ENCODE measurements at regions not wholly inside any gene's neighbourhood (a gene's known extent, or its start where the extent isn't known, plus 50 kb on each side); places are given as distances from the start of the nearest gene placed in this dataset.

GRCh38 chr3:154011036-154011435, 110.2 kb upstream of the ARHGEF26 start:
- Histone ChIP-seq H3K4me1 (ENCODE audit: control insufficient read depth in 5 of 5, insufficient read depth in 5 of 5, low read length in 5 of 5) (no peaks in the 10 kb centered on the region), H3K9me3 (ENCODE audit: control insufficient read depth in 4 of 4, insufficient read depth in 3 of 4, low read length in 3 of 4) (no peaks in the 10 kb centered on the region), H3K27ac (ENCODE audit: low read depth in 1 of 2, low read length in 1 of 2) (no peak overlapping the region), H3K4me3 (no peak overlapping the region), H3K27me3 (ENCODE audit: control insufficient read depth in 3 of 3, insufficient read depth in 3 of 3, low read length in 2 of 3) (no peaks in the 10 kb centered on the region), H3K36me3 (ENCODE audit: control insufficient read depth in 4 of 4, insufficient read depth in 4 of 4, low read length in 4 of 4) (no peaks in the 10 kb centered on the region), H3K9ac (ENCODE audit: insufficient read depth in 1 of 2, low read length in 2 of 2) (no peak overlapping the region)
- 81 to 91% methylated on average over 5 of the region's 5 CpGs for WGBS, 2 donors
- DNase-seq, result no peak
- no peak for TF ChIP-seq CTCF (IDR thresholded peaks at IDR 0.05; ENCODE audit: control extremely low read depth, extremely low read depth)
- ATAC-seq (ENCODE audit: insufficient read depth, low FRiP score), result no peak

- no peaks in the 10 kb centered on the region for H3K4me1 ChIP-seq (ENCODE audit: control insufficient read depth in 5 of 5, insufficient read depth in 5 of 5, low read length in 5 of 5)
- WGBS, 2 donors, result 60 to 80% methylated on average over 4 of the region's 4 CpGs
- no peak overlapping the region for H3K27ac ChIP-seq (ENCODE audit: low read depth in 1 of 2, low read length in 1 of 2)
- ATAC-seq (ENCODE audit: insufficient read depth, low FRiP score), result no peak
- no peak for TF ChIP-seq CTCF (IDR thresholded peaks at IDR 0.05; ENCODE audit: control extremely low read depth, extremely low read depth)
- H3K9me3 ChIP-seq (ENCODE audit: control insufficient read depth in 4 of 4, insufficient read depth in 3 of 4, low read length in 3 of 4), result no peaks in the 10 kb centered on the region
- DNase-seq, result peak in 1 of 3 donors; percentile 11
- no peak overlapping the region for H3K4me3 ChIP-seq
- H3K9ac ChIP-seq (ENCODE audit: insufficient read depth in 1 of 2, low read length in 2 of 2), result no peak overlapping the region
- H3K36me3 ChIP-seq (ENCODE audit: control insufficient read depth in 4 of 4, insufficient read depth in 4 of 4, low read length in 4 of 4), result no peaks in the 10 kb centered on the region
- no peaks in the 10 kb centered on the region for H3K27me3 ChIP-seq (ENCODE audit: control insufficient read depth in 3 of 3, insufficient read depth in 3 of 3, low read length in 2 of 3)
Measured at GRCh38 chr3:154013736-154014135, 107.5 kb upstream of the ARHGEF26 start.

GRCh38 chr3:154015307-154015706, 105.9 kb upstream of the ARHGEF26 start:
- ATAC-seq (ENCODE audit: insufficient read depth, low FRiP score), result no peak
- Histone ChIP-seq H3K36me3 (ENCODE audit: control insufficient read depth in 4 of 4, insufficient read depth in 4 of 4, low read length in 4 of 4) (no peaks in the 10 kb centered on the region), H3K27me3 (ENCODE audit: control insufficient read depth in 3 of 3, insufficient read depth in 3 of 3, low read length in 2 of 3) (no peaks in the 10 kb centered on the region), H3K4me1 (ENCODE audit: control insufficient read depth in 5 of 5, insufficient read depth in 5 of 5, low read length in 5 of 5) (no peaks in the 10 kb centered on the region), H3K27ac (ENCODE audit: low read depth in 1 of 2, low read length in 1 of 2) (no peak overlapping the region), H3K9me3 (ENCODE audit: control insufficient read depth in 4 of 4, insufficient read depth in 3 of 4, low read length in 3 of 4) (no peaks in the 10 kb centered on the region), H3K9ac (ENCODE audit: insufficient read depth in 1 of 2, low read length in 2 of 2) (no peak overlapping the region), H3K4me3 (no peak overlapping the region)
- WGBS, 2 donors, result 61 to 75% methylated on average over 4 of the region's 4 CpGs
- no peak for DNase-seq
- no peak for TF ChIP-seq CTCF (IDR thresholded peaks at IDR 0.05; ENCODE audit: control extremely low read depth, extremely low read depth)

GRCh38 chr3:154018100-154018696, 103.0 kb upstream of the ARHGEF26 start:
- 50 to 59% methylated on average over 3 of the region's 3 CpGs for WGBS, 2 donors
- ATAC-seq (ENCODE audit: insufficient read depth, low FRiP score) (no peak), DNase-seq (peak; percentile 28 to 46 (median 31))
- Histone ChIP-seq H3K9ac (ENCODE audit: insufficient read depth in 1 of 2, low read length in 2 of 2) (no peak overlapping the region), H3K27me3 (ENCODE audit: control insufficient read depth in 3 of 3, insufficient read depth in 3 of 3, low read length in 2 of 3) (no peaks in the 10 kb centered on the region), H3K4me1 (ENCODE audit: control insufficient read depth in 5 of 5, insufficient read depth in 5 of 5, low read length in 5 of 5) (no peaks in the 10 kb centered on the region), H3K27ac (ENCODE audit: low read depth in 1 of 2, low read length in 1 of 2) (no peak overlapping the region), H3K36me3 (ENCODE audit: control insufficient read depth in 4 of 4, insufficient read depth in 4 of 4, low read length in 4 of 4) (no peaks in the 10 kb centered on the region), H3K4me3 (no peak overlapping the region), H3K9me3 (ENCODE audit: control insufficient read depth in 4 of 4, insufficient read depth in 3 of 4, low read length in 3 of 4) (no peaks in the 10 kb centered on the region)
- no peak for TF ChIP-seq CTCF (IDR thresholded peaks at IDR 0.05; ENCODE audit: control extremely low read depth, extremely low read depth)

Data from lung (tissue), 11 donors.